K562 (cell line): ENCODE measurements at regions not wholly inside any gene's neighbourhood (a gene's known extent, or its start where the extent isn't known, plus 50 kb on each side); places are given as distances from the start of the nearest gene placed in this dataset.

Source experiments
- ADNP ChIP-seq: fragments of 200-800 bp; sonication (Bioruptor generic); IDR thresholded peaks from 2 replicates; pipeline ENCODE4 v1.6.1; 2016; ENCODE audit warnings: missing genetic modification characterization, missing compliant biosample characterization
- ATF4 ChIP-seq: fragments of 450-650 bp; formaldehyde crosslinking; IDR thresholded peaks from 2 replicates; pipeline ENCODE4 v1.4.0; 2022; ENCODE audit warnings: mild to moderate bottlenecking, moderate library complexity
- CBFA2T3 ChIP-seq: fragments of 450-650 bp; IDR thresholded peaks from 2 replicates; pipeline ENCODE4 v1.6.1; 2017
- CREB5 ChIP-seq: fragments of 250-450 bp; sonication (Bioruptor Pico); IDR thresholded peaks from 2 replicates; pipeline ENCODE4 v1.5.0; 2020; ENCODE audit warnings: mild to moderate bottlenecking
- DEAF1 ChIP-seq: fragments of 450-650 bp; formaldehyde crosslinking; IDR thresholded peaks from 2 replicates; pipeline ENCODE4 v1.4.0; 2020; ENCODE audit warnings: mild to moderate bottlenecking, moderate library complexity
- HOMEZ ChIP-seq: fragments of 250-450 bp; sonication (Bioruptor Pico); IDR thresholded peaks from 2 replicates; pipeline ENCODE4 v1.4.0; 2020; ENCODE audit warnings: mild to moderate bottlenecking, moderate library complexity
- MYBL2 ChIP-seq, 2 experiments: fragments of 450-650 bp in 1 of 2; sonication (generic) in 1 of 2; formaldehyde crosslinking in 1 of 2; IDR thresholded peaks; 2 replicates each; pipeline versions ENCODE4 v1.6.1 to v1.8.1; 2017 to 2022; ENCODE audit warnings: borderline replicate concordance in 1 of 2, inconsistent platforms in 1 of 2, low read depth in 1 of 2, mild to moderate bottlenecking in 1 of 2, missing genetic modification reagents in 1 of 2, moderate library complexity in 1 of 2
- NFE2 ChIP-seq: IDR thresholded peaks from 2 replicates; pipeline ENCODE4 v1.6.1; 2014; ENCODE audit warnings: antibody characterized with exemption, low read depth
- RNF219 ChIP-seq: fragments of 250-450 bp; sonication (Bioruptor Pico); IDR thresholded peaks from 2 replicates; pipeline ENCODE4 v1.5.0; 2022; ENCODE audit warnings: mild to moderate bottlenecking
- SAFB2 ChIP-seq: fragments of 200-400 bp; formaldehyde crosslinking; IDR thresholded peaks from 2 replicates; pipeline ENCODE4 v1.6.1; 2018; ENCODE audit warnings: borderline replicate concordance, low read length, low read depth, moderate library complexity; ENCODE audit not compliant: severe bottlenecking
- TCF3 ChIP-seq: sonication (generic); formaldehyde crosslinking; IDR thresholded peaks from 2 replicates; pipeline ENCODE4 v1.4.0; 2020; ENCODE audit warnings: mild to moderate bottlenecking, missing genetic modification reagents
- ZBTB8A ChIP-seq: fragments of 450-650 bp; IDR thresholded peaks from 2 replicates; pipeline ENCODE4 v1.6.1; 2018; ENCODE audit warnings: mild to moderate bottlenecking, moderate library complexity; ENCODE audit not compliant: partially characterized antibody
- ZNF175 ChIP-seq: fragments of 200-800 bp; sonication (Bioruptor generic); IDR thresholded peaks from 2 replicates; pipeline ENCODE4 v1.6.1; 2016; ENCODE audit warnings: low read depth, mild to moderate bottlenecking, missing genetic modification characterization, missing compliant biosample characterization
- ZNF197 ChIP-seq: fragments of 200-800 bp; sonication (Bioruptor generic); IDR thresholded peaks from 2 replicates; pipeline ENCODE4 v1.6.1; 2016; ENCODE audit warnings: low read depth, missing genetic modification characterization, missing compliant biosample characterization
- ZNF764 ChIP-seq: fragments of 250-450 bp; sonication (Bioruptor Pico); IDR thresholded peaks from 2 replicates; pipeline ENCODE4 v1.4.0; 2020; ENCODE audit warnings: low read depth, mild to moderate bottlenecking, moderate library complexity
- TF ChIP-seq, protein P1 (sequence below): IDR thresholded peaks from 2 replicates; pipeline ENCODE4 v1.6.1; 2011; ENCODE audit warnings: borderline replicate concordance, low read depth, mild to moderate bottlenecking, moderate library complexity, low read length; ENCODE audit not compliant: insufficient read depth, poor library complexity, severe bottlenecking

GRCh38 chr14:73785834-73786635, 65.6 kb upstream of the PTGR2 start (continued):
- TF ChIP-seq ZNF175 (CRISPR knock-in tag) = peak; percentile 37; the same call in 1 of the 2 replicates
- no peak for TF ChIP-seq HOMEZ (CRISPR knock-in tag)
- TF ChIP-seq RNF219 (CRISPR knock-in tag) = no peak
- TF ChIP-seq ZNF197 (CRISPR knock-in tag) = no peak
- TF ChIP-seq, protein P1, sequence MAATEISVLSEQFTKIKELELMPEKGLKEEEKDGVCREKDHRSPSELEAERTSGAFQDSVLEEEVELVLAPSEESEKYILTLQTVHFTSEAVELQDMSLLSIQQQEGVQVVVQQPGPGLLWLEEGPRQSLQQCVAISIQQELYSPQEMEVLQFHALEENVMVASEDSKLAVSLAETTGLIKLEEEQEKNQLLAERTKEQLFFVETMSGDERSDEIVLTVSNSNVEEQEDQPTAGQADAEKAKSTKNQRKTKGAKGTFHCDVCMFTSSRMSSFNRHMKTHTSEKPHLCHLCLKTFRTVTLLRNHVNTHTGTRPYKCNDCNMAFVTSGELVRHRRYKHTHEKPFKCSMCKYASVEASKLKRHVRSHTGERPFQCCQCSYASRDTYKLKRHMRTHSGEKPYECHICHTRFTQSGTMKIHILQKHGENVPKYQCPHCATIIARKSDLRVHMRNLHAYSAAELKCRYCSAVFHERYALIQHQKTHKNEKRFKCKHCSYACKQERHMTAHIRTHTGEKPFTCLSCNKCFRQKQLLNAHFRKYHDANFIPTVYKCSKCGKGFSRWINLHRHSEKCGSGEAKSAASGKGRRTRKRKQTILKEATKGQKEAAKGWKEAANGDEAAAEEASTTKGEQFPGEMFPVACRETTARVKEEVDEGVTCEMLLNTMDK = no peak
- no peak for TF ChIP-seq ADNP
- TF ChIP-seq NFE2 = peak; percentile 34; the same call in 1 of the 2 replicates
- no peak for TF ChIP-seq DEAF1 (CRISPR knock-in tag)
- no peak for TF ChIP-seq SAFB2
- TF ChIP-seq CREB5 = no peak
- TF ChIP-seq ATF4 (CRISPR knock-in tag) = peak; percentile 78
- no peak for TF ChIP-seq CBFA2T3
- no peak for TF ChIP-seq ZNF764 (CRISPR knock-in tag)
- TF ChIP-seq ZBTB8A = no peak
- no peak for TF ChIP-seq TCF3 (CRISPR knock-in tag)
- no peak for TF ChIP-seq MYBL2 (IDR thresholded peaks at IDR 0.05; ENCODE audit: low read depth)
- no peak for TF ChIP-seq MYBL2 (CRISPR knock-in tag; IDR thresholded peaks at IDR 0.05; ENCODE audit: borderline replicate concordance)
